ENCODE measurements at regions not wholly inside any gene's neighbourhood (a gene's known extent, or its start where the extent isn't known, plus 50 kb on each side); places are given as distances from the start of the nearest gene placed in this dataset.

GRCh38 chr6:119590066-119590465, 240.5 kb upstream of the MAN1A1 start:
- no peak for TF ChIP-seq POLR2A (IDR thresholded peaks at IDR 0.05)
- TF ChIP-seq, protein P1, sequence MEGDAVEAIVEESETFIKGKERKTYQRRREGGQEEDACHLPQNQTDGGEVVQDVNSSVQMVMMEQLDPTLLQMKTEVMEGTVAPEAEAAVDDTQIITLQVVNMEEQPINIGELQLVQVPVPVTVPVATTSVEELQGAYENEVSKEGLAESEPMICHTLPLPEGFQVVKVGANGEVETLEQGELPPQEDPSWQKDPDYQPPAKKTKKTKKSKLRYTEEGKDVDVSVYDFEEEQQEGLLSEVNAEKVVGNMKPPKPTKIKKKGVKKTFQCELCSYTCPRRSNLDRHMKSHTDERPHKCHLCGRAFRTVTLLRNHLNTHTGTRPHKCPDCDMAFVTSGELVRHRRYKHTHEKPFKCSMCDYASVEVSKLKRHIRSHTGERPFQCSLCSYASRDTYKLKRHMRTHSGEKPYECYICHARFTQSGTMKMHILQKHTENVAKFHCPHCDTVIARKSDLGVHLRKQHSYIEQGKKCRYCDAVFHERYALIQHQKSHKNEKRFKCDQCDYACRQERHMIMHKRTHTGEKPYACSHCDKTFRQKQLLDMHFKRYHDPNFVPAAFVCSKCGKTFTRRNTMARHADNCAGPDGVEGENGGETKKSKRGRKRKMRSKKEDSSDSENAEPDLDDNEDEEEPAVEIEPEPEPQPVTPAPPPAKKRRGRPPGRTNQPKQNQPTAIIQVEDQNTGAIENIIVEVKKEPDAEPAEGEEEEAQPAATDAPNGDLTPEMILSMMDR (IDR thresholded peaks at IDR 0.05) = no peak

All from heart left ventricle (tissue), 13 donors.